Amniotic epithelial cell (primary cell): ENCODE measurements at regions not wholly inside any gene's neighbourhood (a gene's known extent, or its start where the extent isn't known, plus 50 kb on each side); places are given as distances from the start of the nearest gene placed in this dataset.
"Not testable (repeated sequence)": the region's sequence is repeated elsewhere in the genome, so short reads cannot be mapped to it uniquely, and the experiment has no call there.

Experiments
- DNase-seq: peaks from one replicate; pipeline ENCODE4 v3.0.0-alpha.2; 2010; ENCODE audit warnings: low read depth

- no peak for DNase-seq
Observed at GRCh38 chr6:95866732-95867131, 149.0 kb upstream of the FUT9 start.

DNA sequence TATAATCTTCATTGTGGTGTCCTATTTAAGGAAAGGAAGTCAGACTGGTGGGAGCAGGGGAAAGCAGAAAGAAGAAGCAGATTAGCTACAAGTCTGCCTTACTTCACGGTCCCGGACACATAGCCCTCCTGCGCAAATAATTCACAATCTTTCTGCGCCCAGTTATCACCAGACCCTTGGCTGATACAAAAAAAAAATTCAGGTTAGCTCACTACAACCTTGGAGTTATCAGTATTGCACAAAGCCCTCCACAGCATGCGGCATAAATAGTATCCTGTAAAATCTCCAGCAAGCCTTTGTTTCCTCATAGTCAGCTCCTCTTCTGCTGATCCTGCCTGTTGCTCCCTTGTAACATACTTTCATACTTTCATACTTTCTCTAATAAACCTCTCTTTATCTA is 148.6 kb upstream of the FUT9 start:
- DNase-seq, result no peak

GRCh38 chr6:95877480-95877879 is 138.3 kb upstream of the FUT9 start:
- DNase-seq, result no peak

- no peak for DNase-seq
Observed at GRCh38 chr6:95879856-95880255, 135.9 kb upstream of the FUT9 start.

- DNase-seq, result no peak
Observed at GRCh38 chr6:95882371-95882770, 133.4 kb upstream of the FUT9 start.

DNA sequence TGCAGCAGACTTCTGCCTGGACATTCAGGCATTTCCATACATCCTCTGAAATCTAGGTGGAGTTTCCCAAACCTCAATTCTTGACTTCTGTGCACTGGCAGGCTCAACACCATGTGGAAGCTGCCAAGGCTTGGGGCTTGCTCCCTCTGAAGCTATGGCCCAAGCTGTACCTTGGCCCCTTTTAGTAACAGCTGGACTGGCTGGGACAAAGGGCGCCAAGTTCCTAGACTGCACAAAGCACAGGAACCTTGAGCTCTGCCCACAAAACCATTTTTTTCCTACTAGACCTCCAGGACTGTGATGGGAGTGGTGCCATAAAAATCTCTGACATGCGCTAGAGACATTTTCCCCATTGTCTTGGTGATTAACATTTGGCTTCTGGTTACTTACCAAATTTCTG is 127.1 kb upstream of the FUT9 start:
- not testable (repeated sequence) for DNase-seq

- DNase-seq, result no peak
Observed at GRCh38 chr6:95905132-95905531, 110.6 kb upstream of the FUT9 start.

GRCh38 chr6:95917034-95917433 is 98.7 kb upstream of the FUT9 start:
- DNase-seq, result no peak

GRCh38 chr6:95923518-95923917 is 92.3 kb upstream of the FUT9 start:
- DNase-seq, result no peak

GRCh38 chr6:95935736-95936135 is 80.0 kb upstream of the FUT9 start:
- DNase-seq, result no peak

DNA sequence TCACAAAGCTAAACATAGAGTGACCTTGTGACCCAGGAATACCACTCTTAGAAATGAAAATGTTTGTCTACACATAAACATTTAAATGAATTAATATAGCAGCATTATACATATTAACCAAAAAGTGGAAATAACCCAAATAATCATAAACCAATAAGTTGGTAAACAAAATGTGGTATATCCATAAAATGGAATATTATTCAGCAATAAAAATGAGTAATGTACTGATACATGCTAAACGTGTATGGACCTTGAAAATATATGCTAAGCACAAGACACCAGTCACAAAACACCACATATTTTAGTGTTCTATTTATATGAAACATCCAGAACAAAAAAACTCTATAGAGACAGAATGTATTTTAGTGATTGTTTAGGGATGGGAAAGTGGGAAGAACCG is 68.9 kb upstream of the FUT9 start:
- DNase-seq, result no peak

GRCh38 chr6:95948324-95948723 is 67.5 kb upstream of the FUT9 start:
- no peak for DNase-seq

- no peak for DNase-seq
Observed at GRCh38 chr6:95949985-95950384, 65.8 kb upstream of the FUT9 start.

GRCh38 chr6:95958686-95959085 is 57.1 kb upstream of the FUT9 start:
- DNase-seq, result no peak

DNA sequence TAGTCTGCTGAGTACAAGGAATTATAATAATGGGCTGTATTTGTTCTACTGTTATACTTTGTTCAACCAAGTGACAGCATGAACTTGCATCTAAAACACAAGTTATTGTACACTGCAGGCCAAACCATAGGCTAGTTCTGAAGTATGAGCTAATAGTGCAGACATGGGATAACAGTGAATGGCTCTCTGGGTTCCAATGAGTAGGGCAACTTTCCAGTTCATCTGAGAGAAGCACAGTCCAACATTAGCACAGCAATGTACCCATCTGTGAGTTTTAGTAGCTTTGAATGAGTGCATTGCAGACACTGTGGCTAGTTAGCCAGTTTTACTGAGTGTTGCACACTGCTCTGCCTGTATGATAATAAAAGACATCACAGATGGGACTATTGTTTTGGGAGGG is 56.5 kb upstream of the FUT9 start:
- DNase-seq, result no peak
